Upper lobe of right lung (tissue), 1 donor: ENCODE measurements at regions not wholly inside any gene's neighbourhood (a gene's known extent, or its start where the extent isn't known, plus 50 kb on each side); places are given as distances from the start of the nearest gene placed in this dataset.

Experiments
- ATAC-seq: fragments of 200-7000 bp; cut with Tn5 transposase; one replicate; pipeline ENCODE4 v1.9.1; 2020; ENCODE audit warnings: mild to moderate bottlenecking, moderate library complexity
- DNase-seq: peaks from one replicate; pipeline ENCODE4 v3.0.0-alpha.2; 2020
- H3K27ac ChIP-seq: fragments of 200-600 bp; one replicate; pipeline ENCODE4 v1.8.0; 2022
- H3K27me3 ChIP-seq: fragments of 200-600 bp; one replicate; pipeline ENCODE4 v1.8.0; 2022; ENCODE audit warnings: mild to moderate bottlenecking
- H3K36me3 ChIP-seq: fragments of 200-600 bp; one replicate; pipeline ENCODE4 v1.8.0; 2022
- H3K4me1 ChIP-seq: fragments of 200-600 bp; one replicate; pipeline ENCODE4 v1.8.0; 2022
- H3K4me3 ChIP-seq: fragments of 200-600 bp; one replicate; pipeline ENCODE4 v1.8.0; 2022; ENCODE audit warnings: mild to moderate bottlenecking
- H3K9me3 ChIP-seq: fragments of 200-600 bp; one replicate; pipeline ENCODE4 v1.8.0; 2022
- CTCF ChIP-seq: fragments of 200-600 bp; IDR thresholded peaks from one replicate; pipeline ENCODE4 v1.8.0; 2022; ENCODE audit warnings: antibody characterized with exemption
- intact Hi-C: fragments of 100-400 bp; cut with DNase I; formaldehyde crosslinking; loops from one replicate; pipeline ENCODE4 v1.11.0; 2022
- donor health status: DM: no; HTN: yes; CAD: no; lungs with severe emphysema.

DNA sequence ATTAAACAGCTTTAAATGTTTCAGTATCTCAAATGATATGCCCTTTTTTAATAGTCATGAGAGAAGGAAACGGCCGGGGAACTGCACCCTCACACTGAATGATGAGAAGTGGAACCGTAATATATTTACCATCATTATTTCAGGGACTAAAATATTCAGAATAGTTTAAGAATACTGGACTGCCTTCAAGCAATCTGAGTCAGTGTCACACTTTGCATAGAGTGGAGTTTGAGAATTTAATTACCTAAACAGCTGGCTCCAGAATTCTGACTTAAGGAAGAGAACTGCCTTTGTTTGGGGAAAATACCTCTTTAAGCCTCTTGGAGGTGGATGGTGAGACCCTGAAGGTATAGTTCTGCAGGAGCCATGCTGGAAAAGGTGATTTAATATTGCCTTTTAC, 135.9 kb upstream of the EPHA7 start:
- ATAC-seq = no peak
- Histone ChIP-seq H3K9me3 (no peaks in the 10 kb centered on the region), H3K27ac (no peak overlapping the region), H3K4me3 (no peak overlapping the region), H3K27me3 (no peaks in the 10 kb centered on the region), H3K4me1 (no peaks in the 10 kb centered on the region), H3K36me3 (no peaks in the 10 kb centered on the region)
- intact Hi-C loops = no loop called here
- no peak for DNase-seq
- TF ChIP-seq CTCF = no peak

- Histone ChIP-seq H3K27ac (no peak overlapping the region), H3K9me3 (no peaks in the 10 kb centered on the region), H3K4me1 (no peaks in the 10 kb centered on the region), H3K4me3 (no peak overlapping the region), H3K36me3 (no peaks in the 10 kb centered on the region), H3K27me3 (no peaks in the 10 kb centered on the region)
- TF ChIP-seq CTCF = no peak
- intact Hi-C loops = no loop called here
- DNase-seq = no peak
- no peak for ATAC-seq
Observed at GRCh38 chr6:93554018-93554417, 134.7 kb upstream of the EPHA7 start.

GRCh38 chr6:93550551-93551276, 131.4 kb upstream of the EPHA7 start:
- Histone ChIP-seq H3K27me3 (no peaks in the 10 kb centered on the region), H3K36me3 (no peaks in the 10 kb centered on the region), H3K4me3 (no peak overlapping the region), H3K27ac (no peak overlapping the region), H3K4me1 (no peaks in the 10 kb centered on the region), H3K9me3 (no peaks in the 10 kb centered on the region)
- intact Hi-C loops = no loop called here
- TF ChIP-seq CTCF = no peak
- no peak for DNase-seq
- no peak for ATAC-seq

GRCh38 chr6:93549868-93550267, 130.5 kb upstream of the EPHA7 start:
- intact Hi-C loops = no loop called here
- H3K27me3 ChIP-seq = no peaks in the 10 kb centered on the region
- no peak for ATAC-seq
- H3K9me3 ChIP-seq = no peaks in the 10 kb centered on the region
- no peak overlapping the region for H3K27ac ChIP-seq
- no peaks in the 10 kb centered on the region for H3K36me3 ChIP-seq
- H3K4me1 ChIP-seq = no peaks in the 10 kb centered on the region
- no peak for TF ChIP-seq CTCF
- no peak for DNase-seq
- H3K4me3 ChIP-seq = no peak overlapping the region

DNA sequence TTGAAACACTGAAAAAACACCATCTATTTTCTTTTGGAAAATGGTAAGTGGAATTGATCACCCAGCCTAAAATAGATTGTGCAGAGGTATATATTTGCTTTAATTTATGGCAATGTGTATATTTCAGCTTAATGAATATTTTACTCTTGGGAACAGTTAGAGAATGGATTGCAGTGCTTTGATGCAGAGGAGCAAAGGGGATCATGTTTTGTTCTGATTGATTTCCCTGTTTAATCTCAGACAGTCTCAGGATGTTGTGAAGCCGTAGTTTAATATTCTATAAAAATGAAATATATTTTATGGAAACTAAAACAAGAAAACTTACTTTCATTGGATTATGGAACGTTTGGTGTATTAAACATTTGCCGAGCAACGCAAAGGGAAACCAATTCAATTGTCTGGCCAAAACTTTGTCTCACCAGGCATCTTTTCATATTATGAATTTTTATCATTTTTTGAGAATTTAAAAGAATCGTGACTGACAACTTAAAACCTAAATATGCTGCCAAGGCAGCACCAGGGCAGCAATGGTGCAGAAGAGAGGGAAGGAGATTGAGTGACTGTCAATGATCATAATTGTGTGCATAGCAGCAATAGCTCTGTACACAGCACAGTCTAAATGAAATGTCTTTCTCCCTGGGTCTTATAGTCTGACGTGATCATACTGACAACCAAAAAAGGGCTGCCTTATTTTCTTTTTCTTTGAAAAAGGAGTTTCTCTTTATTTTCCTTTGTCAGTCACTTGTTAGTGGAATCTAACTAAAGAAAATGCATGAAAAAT, 105.5 kb upstream of the EPHA7 start:
- Histone ChIP-seq H3K27me3 (no peaks in the 10 kb centered on the region), H3K36me3 (no peaks in the 10 kb centered on the region), H3K9me3 (no peaks in the 10 kb centered on the region), H3K4me1 (no peaks in the 10 kb centered on the region), H3K4me3 (no peak overlapping the region), H3K27ac (no peak overlapping the region)
- DNase-seq = no peak
- no peak for TF ChIP-seq CTCF
- ATAC-seq = no peak
- intact Hi-C loops = no loop called here
